A673 (cell line): ENCODE measurements at regions not wholly inside any gene's neighbourhood (a gene's known extent, or its start where the extent isn't known, plus 50 kb on each side); places are given as distances from the start of the nearest gene placed in this dataset.

Source experiments
- CTCF ChIP-seq: fragments of 300-800, 200-600 bp; sonication (generic); conservative IDR thresholded peaks from 2 replicates; pipeline ENCODE4 v1.5.1; 2017; ENCODE audit warnings: low read depth, mild to moderate bottlenecking, antibody characterized with exemption, low read length, moderate library complexity, mixed read lengths
- EZH2 ChIP-seq: fragments of 200-600 bp; sonication (generic); IDR thresholded peaks from 2 replicates; pipeline ENCODE4 v1.6.1; 2017; ENCODE audit warnings: borderline replicate concordance, low read depth, mild to moderate bottlenecking, mixed read lengths, antibody characterized with exemption, low read length; ENCODE audit not compliant: poor library complexity, severe bottlenecking

DNA sequence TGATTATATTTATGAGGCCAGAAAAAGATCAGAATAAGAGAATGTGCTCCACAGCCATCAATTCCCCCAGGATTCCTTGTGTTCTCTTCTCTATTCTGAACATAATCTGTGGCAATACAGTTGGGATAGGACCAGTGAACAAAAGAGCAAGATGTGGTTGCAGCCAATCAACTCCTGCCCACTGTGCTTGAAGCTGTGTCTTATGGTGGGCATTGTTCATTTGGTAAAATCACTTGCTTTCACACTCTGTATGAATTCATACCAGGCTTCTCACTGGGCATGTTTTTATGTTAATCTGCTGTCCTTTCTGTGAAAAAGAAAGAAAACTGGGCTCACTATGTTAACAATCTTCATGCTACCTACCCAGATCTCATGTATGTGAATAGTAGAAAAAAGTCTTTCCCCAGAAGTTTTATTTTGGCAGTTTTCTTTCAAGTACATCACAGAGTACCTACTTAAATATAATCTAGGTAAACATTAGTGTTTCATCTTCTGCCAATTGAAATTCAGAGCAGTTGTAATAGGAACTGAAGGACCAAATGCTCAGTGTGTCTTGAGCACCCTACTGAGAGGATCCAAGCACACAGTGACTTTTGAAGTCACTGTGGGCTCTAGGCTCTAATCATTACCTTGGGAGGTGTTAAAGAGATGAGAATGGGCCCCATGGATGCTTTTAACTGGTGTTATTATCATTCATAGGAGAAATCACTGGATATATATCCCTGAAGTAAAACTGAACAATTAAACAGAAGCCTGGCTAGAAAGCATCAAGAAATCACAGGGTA is 429.2 kb upstream of the TRAM1L1 start:
- TF ChIP-seq CTCF (no peak), EZH2 (no peak)
